GM18498 (cell line): ENCODE measurements at regions not wholly inside any gene's neighbourhood (a gene's known extent, or its start where the extent isn't known, plus 50 kb on each side); places are given as distances from the start of the nearest gene placed in this dataset.

ENCODE experiments used
- ATAC-seq: cut with Tn5 transposase; IDR thresholded peaks from one replicate; pipeline ENCODE4 v1.9.1; 2021; ENCODE audit warnings: mild to moderate bottlenecking, moderate library complexity; ENCODE audit not compliant: unreplicated experiment

GRCh38 chr9:19513671-19514275 is 105.0 kb downstream of the ACER2 start:
- ATAC-seq: no peak

GRCh38 chr9:19512103-19512832 is 103.5 kb downstream of the ACER2 start:
- no peak for ATAC-seq

GRCh38 chr9:19511694-19512093 is 102.9 kb downstream of the ACER2 start:
- ATAC-seq: no peak

- no peak for ATAC-seq
Observed at GRCh38 chr9:19510907-19511306, 102.1 kb downstream of the ACER2 start.
